ENCODE measurements at regions not wholly inside any gene's neighbourhood (a gene's known extent, or its start where the extent isn't known, plus 50 kb on each side); places are given as distances from the start of the nearest gene placed in this dataset.
"Not testable (repeated sequence)": the region's sequence is repeated elsewhere in the genome, so short reads cannot be mapped to it uniquely, and the experiment has no call there.

DNA sequence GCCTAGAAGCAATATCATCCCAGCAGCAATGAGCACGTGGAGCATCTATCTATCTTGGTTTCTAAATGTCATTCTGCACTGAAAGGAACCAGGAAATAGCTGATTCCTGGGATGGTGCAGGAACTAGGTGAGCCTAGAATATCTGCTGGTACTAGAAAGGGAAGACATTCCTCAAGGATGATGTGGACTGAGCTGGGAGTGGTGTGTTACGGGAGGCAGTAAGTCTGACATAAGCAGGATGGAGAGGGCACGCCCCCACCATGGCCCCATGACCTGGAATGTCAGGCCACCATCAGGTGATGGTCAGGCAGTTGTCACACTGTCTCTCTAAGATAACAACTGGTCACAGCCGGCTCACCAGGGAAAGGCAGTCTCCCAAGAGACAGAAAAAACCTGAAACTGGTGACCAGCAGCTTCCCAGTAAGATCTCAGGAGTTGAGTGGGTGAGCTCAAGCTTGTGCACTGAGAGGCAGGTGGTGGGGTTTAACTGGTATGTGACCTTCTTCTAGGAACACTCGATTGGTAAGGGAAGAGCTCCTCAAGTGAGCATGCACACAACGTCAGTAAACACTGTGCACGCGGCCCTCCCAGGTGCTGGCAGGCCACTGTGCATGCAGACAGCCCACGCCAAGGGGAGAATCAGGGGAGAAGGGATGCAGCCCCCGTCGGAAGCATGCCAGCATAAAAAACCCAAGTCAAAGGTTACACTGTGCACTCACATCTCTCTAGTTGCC, 148.7 kb downstream of the ADSS2 start:
- DNase-seq, result no peak

DNA sequence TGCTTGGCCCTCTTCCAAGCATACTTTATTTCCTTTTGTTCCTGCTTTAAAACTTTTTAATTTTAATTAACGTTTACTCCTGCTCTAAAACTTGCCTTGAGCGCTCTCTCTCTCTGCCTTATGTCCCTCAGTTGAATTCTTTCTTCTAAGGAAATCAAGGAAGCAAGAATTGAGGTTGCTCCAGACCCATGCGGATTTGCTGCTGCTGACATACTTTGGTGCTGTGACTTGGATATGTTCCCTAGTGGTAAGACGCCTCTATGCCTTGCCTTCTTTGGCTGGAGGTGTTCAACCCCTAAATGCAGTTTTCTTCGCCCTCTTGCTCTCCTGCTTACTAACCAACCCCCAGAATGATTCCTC, 148.1 kb downstream of the ADSS2 start:
- no peak for DNase-seq

DNA sequence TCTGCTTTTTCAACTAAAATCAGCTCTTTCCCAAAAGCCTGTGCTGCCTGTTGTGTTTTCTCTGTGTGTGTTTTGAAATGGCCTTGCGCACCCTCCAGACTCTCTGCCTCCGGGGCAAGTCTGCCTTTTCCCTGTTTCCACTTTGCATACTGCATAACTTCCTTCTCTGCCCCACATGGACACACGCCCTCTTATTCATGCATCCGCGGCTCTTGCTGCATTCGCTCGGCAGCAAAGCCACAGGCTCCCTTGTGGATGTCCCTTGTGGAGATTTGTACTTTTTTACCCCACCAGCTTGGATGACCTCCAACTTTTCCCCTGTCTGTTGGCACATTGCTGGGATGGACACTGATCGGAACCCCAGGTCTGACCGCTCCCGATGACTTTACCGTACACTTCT, 147.6 kb downstream of the ADSS2 start:
- no peak for DNase-seq

DNA sequence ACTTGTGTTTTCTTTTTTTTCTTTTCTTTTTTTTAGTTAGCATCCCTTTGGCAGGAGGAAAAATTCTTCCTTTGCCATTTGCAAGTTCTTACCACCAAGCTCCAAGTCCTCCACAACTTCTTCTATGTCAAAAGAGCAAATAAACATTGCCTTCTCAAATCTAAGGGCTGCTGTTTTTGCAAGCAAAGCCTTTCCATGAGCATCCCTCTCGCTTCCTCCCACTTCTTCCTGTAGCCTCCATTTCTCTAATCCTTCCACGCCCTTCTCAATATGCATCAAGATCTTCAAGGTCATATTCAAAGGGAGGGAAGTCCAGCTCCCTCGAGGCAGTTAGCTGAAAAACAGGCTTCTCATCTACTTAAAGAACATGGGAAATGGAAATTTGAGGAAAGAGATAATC, 147.1 kb downstream of the ADSS2 start:
- no peak for DNase-seq

DNA sequence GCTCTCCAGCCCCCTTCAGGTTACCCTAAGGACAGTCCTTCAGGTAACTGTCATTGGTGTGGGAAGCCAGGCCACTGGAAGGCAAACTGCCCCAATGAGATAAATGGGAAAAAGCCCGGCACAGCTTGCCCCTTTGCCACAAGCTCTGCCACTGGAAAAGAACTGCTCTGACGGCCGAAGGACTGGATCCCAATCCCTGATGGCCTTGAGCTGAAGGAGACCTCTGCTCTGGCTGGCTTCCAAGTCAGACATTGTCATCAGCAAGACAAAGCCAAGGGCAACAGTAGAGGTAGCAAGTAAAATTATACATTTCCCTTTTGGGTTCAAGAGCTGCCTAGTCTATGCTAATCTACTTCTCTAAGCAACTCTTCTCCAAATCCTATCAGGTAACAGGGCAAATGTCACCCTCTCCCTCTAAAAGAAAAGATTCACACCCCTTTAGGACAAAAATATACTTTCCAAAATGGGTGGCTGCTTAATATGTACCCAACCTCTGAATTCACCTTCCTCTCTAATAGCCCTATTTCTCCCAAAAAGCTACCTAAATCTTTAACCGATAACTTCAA, 145.8 kb downstream of the ADSS2 start:
- no peak for DNase-seq

DNA sequence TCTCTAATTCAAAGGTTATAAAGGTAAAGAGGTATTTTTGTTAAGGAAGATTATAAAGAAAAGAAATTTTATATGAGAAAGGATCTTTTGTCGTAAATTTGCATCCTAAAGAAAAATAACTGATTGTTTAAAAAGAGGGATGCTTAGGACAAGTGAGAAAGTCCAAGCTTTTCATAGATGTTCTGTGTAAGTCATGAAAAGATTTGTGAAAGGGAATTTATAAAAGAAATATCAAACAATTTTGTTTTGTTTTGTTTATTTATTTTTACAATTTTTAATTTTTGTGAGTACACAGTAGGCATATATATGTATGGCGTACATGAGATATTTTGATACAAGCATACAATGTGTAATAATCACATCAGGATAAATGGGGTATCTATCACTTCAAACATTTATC, 145.2 kb downstream of the ADSS2 start:
- DNase-seq, result no peak

DNA sequence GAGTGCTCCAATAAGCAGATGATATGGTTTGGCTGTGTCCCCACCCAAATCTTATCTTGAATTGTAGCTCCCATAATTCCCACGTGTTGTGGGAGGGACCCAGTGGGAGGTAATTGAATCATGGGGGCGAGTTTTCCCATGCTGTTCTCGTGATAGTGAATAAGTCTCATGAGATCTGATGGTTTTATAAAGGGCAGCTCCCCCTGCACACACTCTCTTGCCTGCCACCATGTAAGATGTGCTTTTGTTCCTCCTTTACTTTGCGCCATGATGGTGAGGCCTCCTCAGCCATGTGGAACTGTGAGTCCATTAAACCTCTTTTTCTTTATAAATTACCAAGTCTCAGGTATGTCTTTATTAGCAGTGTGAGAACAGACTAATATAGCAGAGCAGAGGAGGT, 142.5 kb downstream of the ADSS2 start:
- not testable (repeated sequence) for DNase-seq

DNA sequence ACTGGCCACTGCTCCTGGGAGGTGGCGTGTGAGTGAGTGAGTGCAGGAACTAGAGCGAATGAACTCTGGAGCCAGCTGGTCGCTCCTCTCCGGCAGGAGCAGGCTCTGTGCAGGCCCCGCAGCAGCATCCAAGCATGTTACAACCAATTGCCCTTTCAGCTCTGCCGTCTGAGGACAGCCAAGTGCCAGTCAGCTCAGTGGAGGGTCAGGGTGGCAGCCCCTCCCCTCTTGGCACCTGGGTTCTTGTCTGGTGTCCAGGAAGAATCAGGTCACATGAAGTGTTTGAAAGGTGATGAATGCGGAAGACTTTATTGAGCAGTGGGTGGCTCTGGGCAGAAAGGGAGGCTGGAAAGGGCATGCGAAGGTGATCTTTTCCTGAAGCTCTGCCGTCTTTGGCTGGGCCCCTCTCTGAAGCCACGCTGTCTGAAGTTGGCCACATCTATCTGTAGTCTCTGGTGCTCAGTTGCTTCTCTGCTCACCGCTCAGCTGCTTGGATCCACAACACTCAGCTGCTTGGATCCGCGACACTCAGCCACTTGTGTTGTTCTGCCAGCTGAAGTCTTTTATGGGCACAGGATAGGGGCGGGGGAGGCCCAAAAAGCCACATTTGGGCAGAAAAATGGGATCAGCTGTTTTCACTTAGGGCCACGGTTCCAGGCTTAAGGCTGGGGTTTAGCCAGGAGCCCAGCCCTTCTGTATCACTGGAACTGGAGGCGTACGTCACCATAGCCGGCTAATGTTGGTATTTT, 139.8 kb downstream of the ADSS2 start:
- no peak for DNase-seq

DNA sequence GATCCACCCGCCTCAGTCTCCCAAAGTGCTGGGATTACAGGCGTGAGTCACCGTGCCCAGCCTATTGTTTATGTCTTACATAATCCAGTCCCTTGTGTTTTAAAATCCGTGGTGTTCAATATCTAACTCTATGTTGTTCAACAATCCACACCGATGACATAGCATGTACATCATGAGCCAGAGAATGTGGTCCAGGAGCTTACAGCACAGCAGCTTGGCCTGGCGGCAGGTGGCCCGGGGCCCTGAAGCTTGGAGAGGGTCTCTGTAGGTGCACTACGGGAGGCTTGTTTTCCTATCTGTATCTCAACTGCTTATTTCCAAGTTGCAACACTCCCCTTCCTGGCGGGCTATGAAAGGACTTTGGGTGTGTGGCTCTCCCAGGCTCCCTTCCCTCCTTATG, 138.4 kb downstream of the ADSS2 start:
- DNase-seq, result no peak

DNA sequence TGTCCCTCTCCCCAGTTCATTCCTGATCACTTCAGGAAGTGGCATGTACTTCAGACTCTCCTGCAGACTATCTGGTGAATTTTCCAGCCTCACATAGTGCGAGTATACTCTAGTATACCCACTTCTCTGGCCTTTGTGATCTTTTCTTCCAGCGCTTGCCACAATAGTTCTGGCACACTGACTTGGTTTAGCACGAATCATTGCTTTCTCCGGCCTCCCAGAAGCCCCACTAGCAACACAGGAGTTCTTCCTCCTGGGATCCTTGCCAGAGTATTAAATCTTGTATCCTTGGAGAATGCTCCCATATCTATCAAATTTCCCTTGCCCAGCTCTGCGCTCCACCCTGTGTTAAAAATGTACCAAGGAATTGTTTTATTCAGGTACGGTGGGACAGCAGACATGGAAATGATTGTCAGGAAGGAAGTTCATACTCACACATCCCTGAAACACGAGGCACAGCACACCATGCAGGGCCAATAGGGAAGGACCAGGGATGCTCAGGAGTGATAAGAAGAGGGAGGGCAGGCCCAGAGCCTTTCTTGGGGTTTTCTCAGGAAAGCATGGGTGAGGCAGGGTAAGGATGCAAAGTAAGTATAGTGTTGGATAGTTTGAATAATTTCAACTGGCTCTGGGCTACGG, 136.7 kb downstream of the ADSS2 start:
- no peak for DNase-seq

DNA sequence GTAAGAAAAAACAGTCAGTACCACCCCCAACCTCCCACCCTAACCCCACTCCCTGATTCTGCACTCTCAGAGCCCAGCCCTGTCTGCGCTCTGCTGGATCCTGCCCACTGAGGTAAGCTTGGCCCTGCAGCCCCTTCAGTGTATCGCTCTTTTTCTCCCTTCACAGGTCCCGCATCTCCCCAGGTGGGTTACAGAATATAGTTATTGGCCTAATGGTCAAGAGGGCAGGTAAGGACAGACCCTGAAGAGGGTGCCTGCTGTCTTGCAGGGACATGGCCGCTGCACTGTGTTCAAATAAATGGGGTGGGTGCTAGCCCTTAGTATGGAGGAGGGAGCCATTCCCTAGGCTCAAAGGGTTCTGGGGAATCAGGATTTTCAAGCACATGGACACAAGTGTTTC, 135.7 kb downstream of the ADSS2 start:
- DNase-seq, result no peak

DNA sequence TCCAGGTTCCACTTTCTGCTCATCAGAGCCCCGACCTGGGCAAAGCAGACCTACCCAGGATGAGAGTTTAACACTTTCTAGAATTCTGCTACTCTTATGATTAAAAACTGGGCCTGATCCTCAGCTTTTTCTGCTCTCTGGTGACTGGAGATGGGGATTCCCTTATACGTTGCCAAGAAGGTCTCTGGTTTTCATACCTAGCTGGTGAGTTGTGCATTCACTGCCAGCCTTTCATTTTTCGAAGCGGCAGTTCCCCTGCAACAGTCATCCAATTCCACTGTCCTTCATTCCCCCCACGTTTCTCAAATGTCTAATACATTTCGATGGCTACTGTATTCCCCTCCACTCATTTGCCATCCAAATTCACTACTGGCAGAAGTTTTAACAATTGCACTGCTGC, 135.3 kb downstream of the ADSS2 start:
- DNase-seq, result no peak

DNA sequence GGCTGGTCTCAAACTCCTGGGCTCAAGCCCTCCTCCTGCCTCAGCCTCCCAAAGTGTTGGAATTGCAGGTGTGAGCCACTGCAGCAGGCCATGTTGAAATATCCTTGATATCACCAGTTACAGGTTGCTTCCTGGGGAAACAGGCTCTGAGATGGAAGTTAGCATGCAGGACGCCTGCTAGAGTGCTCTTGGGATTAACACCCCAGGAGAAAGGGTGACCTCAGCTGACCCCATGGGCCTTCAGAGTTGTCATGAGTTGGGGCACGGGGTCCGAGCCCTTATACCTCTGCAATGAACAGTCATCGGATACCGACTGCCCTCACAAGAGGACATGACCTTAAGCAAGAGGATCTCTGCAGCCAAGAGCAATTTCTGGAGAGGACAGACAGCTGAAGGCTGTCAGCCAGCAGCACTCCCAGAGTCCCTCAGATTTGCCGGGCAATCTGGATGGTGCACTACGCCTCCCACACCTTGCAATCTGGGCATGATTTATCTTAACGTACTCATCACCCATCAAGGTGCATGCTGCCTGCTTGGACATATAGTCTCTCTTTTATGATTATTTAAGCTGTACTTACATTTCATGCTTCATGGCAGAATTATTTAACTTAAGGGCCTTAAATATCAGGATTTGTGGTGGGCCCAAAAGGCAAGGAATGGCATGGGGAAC, 134.6 kb downstream of the ADSS2 start:
- DNase-seq, result no peak

DNA sequence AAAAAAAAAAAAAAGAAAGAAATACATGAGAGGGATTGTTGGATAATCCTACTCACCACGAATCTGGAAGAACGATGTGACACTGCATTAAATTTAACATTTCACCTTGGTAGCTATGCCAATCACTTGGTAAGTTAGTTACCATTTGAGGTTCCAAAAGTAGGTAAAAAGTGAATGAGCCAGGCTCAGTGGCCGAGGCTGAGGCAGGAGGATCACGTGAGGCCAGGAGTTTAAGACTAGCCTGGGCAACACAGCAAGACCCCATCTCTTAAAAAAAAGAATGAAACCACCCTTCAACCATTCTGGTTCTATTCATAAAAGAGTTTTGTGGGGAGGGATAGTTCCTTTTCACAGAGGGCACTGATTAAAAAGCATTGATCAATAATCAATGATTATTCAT, 133.6 kb downstream of the ADSS2 start:
- DNase-seq, result no peak

DNA sequence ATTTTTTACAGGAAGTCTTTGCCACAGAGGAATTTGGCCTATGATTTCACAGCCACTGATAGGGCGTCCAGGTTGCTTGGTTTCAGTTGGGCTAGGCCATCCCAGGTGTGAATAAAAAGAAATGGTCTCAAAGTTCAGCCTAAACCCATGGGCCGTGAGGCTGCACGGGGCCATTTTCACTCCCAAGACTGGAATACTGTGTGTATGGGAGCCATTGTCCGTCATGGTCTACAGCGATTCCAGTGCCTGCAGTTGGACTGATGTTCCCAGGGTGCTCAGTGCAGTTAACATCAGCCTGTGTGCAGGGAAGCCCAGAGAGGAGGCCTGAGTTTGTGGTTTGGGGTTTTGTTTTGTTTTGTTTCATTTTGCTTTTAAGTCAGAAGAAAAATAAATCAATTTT, 133.2 kb downstream of the ADSS2 start:
- DNase-seq, result no peak

DNA sequence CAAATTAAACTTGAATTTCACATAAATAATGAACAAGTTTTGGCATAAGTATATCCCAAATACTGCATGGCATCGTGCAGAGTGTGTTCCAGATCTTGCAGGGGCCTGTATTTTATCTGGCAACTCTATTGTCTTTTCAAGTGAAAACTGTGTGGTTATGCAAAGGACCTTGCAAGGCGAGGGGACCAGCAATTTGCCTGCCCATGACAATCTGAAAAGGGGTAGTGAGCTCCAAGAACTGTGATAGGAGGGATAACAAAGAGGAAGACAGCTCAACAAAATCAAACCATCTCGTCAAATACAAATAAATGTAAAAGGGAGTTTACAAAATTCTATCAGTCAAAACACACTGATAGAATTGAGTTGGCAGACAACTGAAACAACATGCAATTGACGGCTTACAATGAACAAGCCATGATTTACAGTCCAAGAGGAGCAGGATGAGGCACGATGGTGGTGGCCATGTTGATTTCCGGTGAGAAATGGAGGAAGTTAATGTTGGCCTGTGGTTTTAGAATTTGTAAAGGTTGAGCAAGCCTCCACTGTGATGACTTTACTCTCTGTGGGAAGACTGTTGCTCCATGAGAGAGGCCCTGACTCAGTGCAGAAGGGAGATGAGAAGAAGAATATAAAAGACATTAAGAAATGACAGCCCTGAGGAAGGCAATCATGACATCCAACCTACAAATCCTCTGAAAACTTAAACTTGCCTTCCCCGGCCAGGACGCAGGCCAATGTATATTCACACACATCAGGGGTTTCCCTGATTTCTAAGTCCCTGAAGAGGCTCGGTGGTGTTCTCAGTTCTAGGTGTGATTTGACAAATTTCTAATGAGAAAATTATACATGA, 132.2 kb downstream of the ADSS2 start:
- no peak for DNase-seq

DNA sequence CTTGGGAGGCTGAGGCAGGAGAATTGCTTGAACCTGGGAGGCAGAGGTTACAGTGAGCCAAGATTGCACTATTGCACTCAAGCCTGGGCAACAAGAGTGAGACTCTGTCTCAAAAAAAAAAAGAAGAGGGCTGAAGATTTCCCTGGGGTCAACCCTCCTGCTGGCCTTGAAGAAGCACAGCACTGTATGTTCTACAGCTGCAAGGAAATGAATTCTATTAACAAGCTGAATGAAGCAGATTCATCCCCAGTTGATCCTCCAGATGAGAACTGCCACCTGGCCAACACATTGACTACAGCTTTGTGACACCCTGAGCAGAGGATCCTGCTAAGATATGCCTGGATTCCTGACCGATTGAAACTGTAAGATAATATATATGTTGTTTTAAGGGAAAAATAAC, 129.5 kb downstream of the ADSS2 start:
- no peak for DNase-seq

DNA sequence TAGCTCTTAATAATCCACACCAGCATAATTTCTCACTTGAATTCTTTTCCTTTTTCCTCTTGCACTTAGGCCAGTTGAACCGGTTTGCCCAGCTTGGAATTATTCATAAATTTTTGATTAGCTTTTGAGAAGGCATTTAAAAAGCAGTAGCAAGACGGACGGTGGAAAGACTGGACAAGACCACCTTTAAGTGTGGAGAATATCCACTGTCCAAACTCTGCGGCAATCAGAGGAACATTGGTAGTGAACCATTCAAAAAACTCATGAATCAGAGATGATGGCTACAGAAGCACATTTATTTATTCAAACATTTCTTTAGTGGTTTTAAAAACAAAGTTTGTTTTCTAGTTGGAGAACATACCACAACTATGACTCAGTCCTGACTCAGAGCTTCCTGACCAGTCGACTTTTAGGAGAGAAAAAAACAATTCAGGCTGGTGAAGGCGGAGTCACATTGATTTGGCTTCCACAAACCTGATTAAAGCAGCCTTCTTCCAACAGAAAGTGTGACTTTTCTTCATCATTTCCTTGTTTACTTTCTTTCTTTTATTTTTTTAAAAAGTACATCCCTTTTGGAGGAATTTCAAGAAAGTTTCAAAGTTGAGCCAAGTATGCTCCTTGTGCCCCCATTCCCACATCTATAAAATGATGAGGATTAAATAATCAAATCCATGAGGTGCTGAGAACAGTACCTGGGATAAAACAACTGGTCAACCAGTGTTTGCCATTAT, 128.8 kb downstream of the ADSS2 start:
- no peak for DNase-seq

DNA sequence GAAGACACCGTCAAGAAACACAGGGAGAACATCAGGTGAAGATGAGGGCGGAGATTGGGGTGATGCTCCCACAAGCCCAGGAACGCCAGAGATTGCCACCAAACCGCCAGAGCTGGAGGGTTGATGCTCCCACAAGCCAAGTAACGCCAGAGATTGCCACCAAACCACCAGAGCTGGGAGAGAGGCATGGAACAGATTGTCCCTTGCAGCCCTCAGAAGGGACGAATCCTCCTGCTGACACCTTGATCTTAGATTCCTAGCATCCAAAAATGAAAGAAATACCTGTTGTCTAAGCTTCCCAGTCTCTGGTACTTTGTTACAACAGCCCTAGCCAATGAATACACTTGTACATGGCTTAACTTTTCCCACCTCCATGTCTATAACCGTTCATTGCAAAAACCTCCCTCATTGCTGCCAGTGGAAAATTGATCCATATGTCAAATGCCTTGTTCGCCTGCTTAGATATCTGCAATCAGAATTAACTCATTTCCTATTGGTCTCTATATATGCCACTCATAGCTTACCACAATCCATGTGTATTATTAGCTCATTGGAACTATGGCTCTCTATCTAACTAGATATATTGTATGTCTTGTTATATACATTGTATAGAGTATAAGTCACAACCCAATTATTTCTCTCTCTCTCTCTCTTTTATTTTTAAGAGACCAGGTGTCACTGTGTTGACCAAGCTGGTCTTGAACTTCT, 127.4 kb downstream of the ADSS2 start:
- DNase-seq, result no peak

DNA sequence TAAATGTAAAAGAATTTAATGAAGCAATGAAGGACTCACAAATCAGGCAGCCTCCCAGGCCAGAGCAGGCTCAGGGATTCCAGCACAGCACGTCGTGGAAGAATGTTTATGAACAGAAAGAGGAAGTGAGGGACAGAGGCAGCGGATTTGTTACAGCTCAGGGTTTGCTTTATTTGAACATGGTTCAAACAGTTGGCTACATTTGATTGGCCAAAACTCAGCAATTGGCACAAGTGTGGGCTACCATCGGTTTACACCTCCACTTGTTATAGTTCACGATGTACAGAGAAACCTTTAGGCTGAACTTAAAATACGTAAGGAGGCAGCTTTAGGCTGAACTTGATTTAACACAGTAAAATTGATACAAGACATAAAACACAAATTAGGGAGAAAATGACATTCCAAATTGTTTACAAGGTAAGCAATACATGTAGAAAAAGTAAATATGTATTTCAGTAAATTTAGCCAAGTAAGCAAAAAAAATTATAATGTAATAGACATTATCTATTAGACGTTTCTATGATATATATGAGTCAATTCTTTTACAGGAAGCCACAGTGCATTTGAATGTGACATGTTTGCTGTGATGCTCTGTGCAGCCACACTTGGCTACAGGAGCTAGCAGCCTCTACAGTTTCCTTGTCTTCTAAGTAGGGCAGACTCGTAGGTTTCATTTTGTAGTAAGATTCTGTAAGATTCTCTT, 126.5 kb downstream of the ADSS2 start:
- DNase-seq, result no peak
